Tibial artery (tissue), 4 donors: ENCODE measurements at regions not wholly inside any gene's neighbourhood (a gene's known extent, or its start where the extent isn't known, plus 50 kb on each side); places are given as distances from the start of the nearest gene placed in this dataset.
"Not testable (repeated sequence)": the region's sequence is repeated elsewhere in the genome, so short reads cannot be mapped to it uniquely, and the experiment has no call there.

Source experiments
- DNase-seq, 2 donors: peaks; one replicate each; pipeline ENCODE4 v3.0.0-alpha.2; 2019
- H3K27ac ChIP-seq, 2 donors: fragments of 200-600 bp; sonication (generic) in 1 of 2; 1 replicate in 1 of 2; 2 replicates in 1 of 2; pipeline ENCODE4 v1.5.1; 2018 to 2019; ENCODE audit warnings: mild to moderate bottlenecking in 1 of 2
- H3K27me3 ChIP-seq, 2 donors: fragments of 200-600 bp; sonication (generic) in 1 of 2; one replicate each; pipeline versions ENCODE4 v1.5.1 to v1.6.0; 2016 to 2019
- H3K36me3 ChIP-seq, 3 donors: fragments of 200-600 bp; sonication (generic) in 2 of 3; one replicate each; pipeline ENCODE4 v1.5.1; 2016 to 2019; ENCODE audit warnings: mild to moderate bottlenecking in 2 of 3
- H3K4me1 ChIP-seq, 4 donors: fragments of 200-600 bp; sonication (generic) in 2 of 4; 1 replicate in 3 of 4; 2 replicates in 1 of 4; pipeline ENCODE4 v1.5.1; 2016 to 2019
- H3K4me3 ChIP-seq, 2 donors: fragments of 200-600 bp; sonication (generic) in 1 of 2; 1 replicate in 1 of 2; 2 replicates in 1 of 2; pipeline ENCODE4 v1.5.1; 2018 to 2019; ENCODE audit warnings: mild to moderate bottlenecking in 2 of 2
- H3K9me3 ChIP-seq, 3 donors: fragments of 200-600 bp; sonication (generic) in 1 of 3; one replicate each; pipeline ENCODE4 v1.5.1; 2016 to 2019
- CTCF ChIP-seq, 2 experiments: fragments of 200-600 bp in 1 of 2; fragments of 450-650 bp in 1 of 2; IDR thresholded peaks; one replicate each; pipeline ENCODE4 v1.5.1; 2017 to 2019; ENCODE audit warnings: antibody characterized with exemption in 2 of 2, mild to moderate bottlenecking in 1 of 2, moderate library complexity in 1 of 2
- intact Hi-C: fragments of 100-400 bp; cut with DNase I; formaldehyde crosslinking; loops from one replicate; pipeline ENCODE4 v1.15.0; 2023; ENCODE audit warnings: low total_unique reads

- Histone ChIP-seq H3K36me3 (no peaks in the 10 kb centered on the region), H3K4me3 (no peak overlapping the region), H3K27me3 (no peaks in the 10 kb centered on the region), H3K4me1 (no peaks in the 10 kb centered on the region), H3K27ac (no peak overlapping the region), H3K9me3 (peaks cover 0 to 10% (median 0%) of the 10 kb centered on the region in 3 donors)
- no peak for TF ChIP-seq CTCF (IDR thresholded peaks at IDR 0.05)
- DNase-seq: no peak
- intact Hi-C loops: no loop called here
These were observed 68.9 kb upstream of the THSD7B start for GRCh38 chr2:136696438-136696837.

DNA sequence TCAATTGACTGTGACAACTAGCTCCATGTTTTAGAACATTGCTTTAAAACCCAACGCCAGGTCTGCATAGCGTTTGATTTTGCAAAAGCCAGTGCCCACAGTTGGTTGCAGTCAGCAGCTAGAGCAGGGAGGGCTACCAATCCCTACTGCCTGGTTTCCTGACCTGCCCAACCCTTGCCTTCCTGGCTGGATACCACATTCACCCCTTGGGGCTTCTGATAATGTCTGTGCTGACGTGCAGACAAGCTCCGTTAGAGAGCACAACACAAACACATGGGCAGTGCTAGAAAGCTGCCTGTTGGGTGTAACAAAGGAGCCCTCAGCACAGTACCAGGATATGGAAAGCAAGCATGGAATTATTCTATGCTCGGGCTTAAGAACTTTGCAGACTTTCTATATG lies 71.4 kb upstream of the THSD7B start:
- no peak overlapping the region for H3K27ac ChIP-seq
- H3K36me3 ChIP-seq: no peaks in the 10 kb centered on the region
- H3K9me3 ChIP-seq: no peaks in the 10 kb centered on the region
- intact Hi-C loops: no loop called here
- no peaks in the 10 kb centered on the region for H3K4me1 ChIP-seq
- no peak for DNase-seq
- no peak for TF ChIP-seq CTCF (IDR thresholded peaks at IDR 0.05)
- no peaks in the 10 kb centered on the region for H3K27me3 ChIP-seq
- no peak overlapping the region for H3K4me3 ChIP-seq

DNA sequence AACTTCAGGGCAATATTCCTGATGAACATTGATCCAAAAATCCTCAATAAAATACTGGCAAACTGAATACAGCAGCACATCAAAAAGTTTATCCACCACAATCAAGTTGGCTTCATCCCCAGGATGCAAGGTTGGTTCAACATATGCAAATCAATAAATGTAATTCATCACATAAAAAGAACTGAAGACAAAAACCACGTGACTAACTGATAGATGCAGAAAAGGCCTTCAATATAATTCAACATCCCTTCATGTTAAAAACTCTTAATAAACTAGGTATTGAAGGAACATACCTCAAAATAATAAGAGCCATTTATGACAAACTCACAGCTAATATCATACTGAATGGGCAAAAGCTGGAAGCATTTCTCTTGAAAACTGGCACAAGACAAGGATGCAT lies 85.3 kb upstream of the THSD7B start:
- H3K4me3 ChIP-seq, H3K36me3 ChIP-seq, intact Hi-C loops, H3K27me3 ChIP-seq, H3K27ac ChIP-seq, H3K4me1 ChIP-seq, DNase-seq: not testable (repeated sequence)
- H3K9me3 ChIP-seq: peaks cover 0 to 19% (median 16%) of the 10 kb centered on the region in 3 donors

DNA sequence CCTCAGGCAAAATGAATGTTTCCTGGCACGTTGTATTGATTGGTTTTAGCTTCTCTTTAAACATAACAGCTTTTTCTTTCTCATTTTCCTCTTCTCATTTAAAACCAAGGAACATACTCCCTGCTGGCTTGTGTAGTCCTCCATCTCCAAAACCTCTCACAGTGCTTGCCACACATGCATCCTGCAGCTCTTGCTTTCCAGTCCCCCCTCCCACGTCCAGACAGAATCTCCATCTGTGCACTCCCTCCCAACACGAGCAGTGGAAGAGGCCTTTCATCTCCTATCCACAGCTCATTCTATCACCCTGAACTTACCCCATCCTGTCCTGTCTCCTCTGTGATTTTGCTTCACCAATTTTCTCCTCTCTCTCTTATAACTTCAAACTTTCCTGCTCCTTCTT lies 99.6 kb upstream of the THSD7B start:
- intact Hi-C loops: no loop called here
- no peak overlapping the region for H3K4me3 ChIP-seq
- TF ChIP-seq CTCF (IDR thresholded peaks at IDR 0.05): no peak
- no peaks in the 10 kb centered on the region for H3K4me1 ChIP-seq
- no peaks in the 10 kb centered on the region for H3K27me3 ChIP-seq
- DNase-seq: no peak
- no peaks in the 10 kb centered on the region for H3K36me3 ChIP-seq
- no peaks in the 10 kb centered on the region for H3K9me3 ChIP-seq
- H3K27ac ChIP-seq: no peak overlapping the region

DNA sequence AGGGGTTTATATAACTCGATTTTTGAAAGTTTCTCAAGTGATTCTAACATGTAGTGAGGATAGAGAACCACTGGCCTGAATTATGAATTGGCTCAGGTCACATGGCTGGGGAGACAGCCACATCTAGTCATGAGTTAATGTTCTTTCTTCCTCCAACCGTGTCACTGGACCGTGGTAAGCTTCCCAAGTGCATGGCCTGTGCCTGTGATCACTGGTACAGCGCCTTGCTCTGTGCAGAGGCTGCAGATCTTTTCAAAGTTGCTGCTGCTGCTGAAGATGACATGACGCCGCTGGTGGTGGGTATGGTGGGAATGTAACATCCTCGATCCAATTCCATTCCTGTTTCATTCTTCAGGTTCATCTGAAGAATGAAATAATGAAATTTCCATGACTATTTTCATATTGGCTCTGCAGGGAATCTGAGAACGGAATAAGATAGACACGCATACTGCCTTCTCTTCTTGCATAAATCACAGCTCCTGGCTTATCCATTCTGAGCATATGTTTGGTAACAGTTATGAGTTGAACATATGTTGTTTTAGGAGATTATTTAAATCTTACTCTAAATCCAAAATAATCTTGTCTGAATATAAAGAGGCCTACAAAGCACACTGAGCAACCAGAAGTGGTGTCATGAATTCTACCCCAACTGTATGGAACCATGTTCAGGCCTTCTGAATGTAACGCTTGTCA lies 100.5 kb upstream of the THSD7B start:
- intact Hi-C loops: no loop called here
- Histone ChIP-seq H3K27ac (no peak overlapping the region), H3K9me3 (no peaks in the 10 kb centered on the region), H3K27me3 (no peaks in the 10 kb centered on the region), H3K4me1 (no peaks in the 10 kb centered on the region), H3K36me3 (no peaks in the 10 kb centered on the region), H3K4me3 (no peak overlapping the region)
- TF ChIP-seq CTCF (IDR thresholded peaks at IDR 0.05): no peak
- DNase-seq: no peak

DNA sequence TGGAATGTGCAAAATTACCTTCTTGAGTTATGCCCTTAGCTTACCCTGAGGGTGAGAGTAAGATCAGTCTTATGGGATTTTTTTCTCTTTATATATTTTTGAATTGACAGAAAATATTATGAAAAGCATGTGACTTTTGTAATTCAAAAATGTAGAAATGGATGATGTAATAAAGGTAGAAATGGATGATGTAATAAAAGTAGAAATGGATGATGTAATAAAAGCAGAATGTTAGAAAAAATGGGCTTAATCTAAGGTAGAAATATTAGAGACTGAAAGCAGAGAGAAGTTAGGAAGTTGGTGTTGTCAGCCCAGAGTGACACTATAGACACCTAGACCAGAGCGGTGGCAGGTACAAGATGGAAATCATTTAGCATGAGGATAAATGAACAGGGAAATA lies 107.1 kb upstream of the THSD7B start:
- intact Hi-C loops: no loop called here
- H3K9me3 ChIP-seq: no peaks in the 10 kb centered on the region
- H3K27ac ChIP-seq: no peak overlapping the region
- no peak for TF ChIP-seq CTCF (IDR thresholded peaks at IDR 0.05)
- peaks cover 0 to 18% (median 3%) of the 10 kb centered on the region in 4 donors for H3K4me1 ChIP-seq
- H3K4me3 ChIP-seq: no peak overlapping the region
- DNase-seq: no peak
- no peaks in the 10 kb centered on the region for H3K27me3 ChIP-seq
- no peaks in the 10 kb centered on the region for H3K36me3 ChIP-seq
